GM23248 (cell line): ENCODE measurements at regions not wholly inside any gene's neighbourhood (a gene's known extent, or its start where the extent isn't known, plus 50 kb on each side); places are given as distances from the start of the nearest gene placed in this dataset.

Experiments
- EZH2 ChIP-seq: fragments of 200-600 bp; sonication (generic); IDR thresholded peaks from 2 replicates; pipeline ENCODE4 v1.6.1; 2018; ENCODE audit warnings: antibody characterized with exemption, mild to moderate bottlenecking; ENCODE audit not compliant: insufficient read depth, poor library complexity, severe bottlenecking
- EZH2phosphoT487 ChIP-seq: fragments of 200-600 bp; sonication (generic); IDR thresholded peaks from 2 replicates; pipeline ENCODE4 v1.6.1; 2018; ENCODE audit warnings: antibody characterized with exemption, moderate library complexity, mild to moderate bottlenecking, low read depth; ENCODE audit not compliant: insufficient read depth

GRCh38 chr15:38128341-38128781 lies 124.3 kb upstream of the SPRED1 start:
- TF ChIP-seq EZH2phosphoT487 (no peak), EZH2 (no peak)
